Activated CD4-positive, alpha-beta memory T cell treated with anti-CD3 and anti-CD28 coated beads, Interleukin-2, amount 10 ng/mL, durations not matched to agents 7 days and 5 days (primary cell): ENCODE measurements at regions not wholly inside any gene's neighbourhood (a gene's known extent, or its start where the extent isn't known, plus 50 kb on each side); places are given as distances from the start of the nearest gene placed in this dataset.

Experiments
- CTCF ChIA-PET: fragments of 350-600 bp; sonication (Branson Sonifier 250); formaldehyde crosslinking; loops from one replicate; lab custom pipeline; 2021; ENCODE audit warnings: antibody characterized with exemption, inconsistent platforms; lab: Charles Lee
- POLR2A ChIA-PET: fragments of 350-600 bp; sonication (Branson Sonifier 250); formaldehyde crosslinking; loops from one replicate; lab custom pipeline; 2021; ENCODE audit warnings: antibody characterized with exemption; lab: Charles Lee
- DNase-seq: peaks from one replicate; pipeline ENCODE4 v3.0.0-alpha.2; 2020
- H3K27ac Mint-ChIP-seq: one replicate; pipeline ENCODE4 v1.8.0; 2021; ENCODE audit warnings: mild to moderate bottlenecking, mixed read lengths
- H3K27me3 Mint-ChIP-seq: one replicate; pipeline ENCODE4 v1.8.0; 2021; ENCODE audit warnings: mixed read lengths
- H3K36me3 Mint-ChIP-seq: one replicate; pipeline ENCODE4 v1.8.0; 2021; ENCODE audit warnings: low read depth, mixed read lengths
- H3K4me1 Mint-ChIP-seq: one replicate; pipeline ENCODE4 v1.8.0; 2021; ENCODE audit warnings: mixed read lengths
- H3K4me3 Mint-ChIP-seq: one replicate; pipeline ENCODE4 v1.8.0; 2021; ENCODE audit warnings: mild to moderate bottlenecking, mixed read lengths
- H3K9me3 Mint-ChIP-seq: one replicate; pipeline ENCODE4 v1.8.0; 2021; ENCODE audit warnings: mixed read lengths

DNA sequence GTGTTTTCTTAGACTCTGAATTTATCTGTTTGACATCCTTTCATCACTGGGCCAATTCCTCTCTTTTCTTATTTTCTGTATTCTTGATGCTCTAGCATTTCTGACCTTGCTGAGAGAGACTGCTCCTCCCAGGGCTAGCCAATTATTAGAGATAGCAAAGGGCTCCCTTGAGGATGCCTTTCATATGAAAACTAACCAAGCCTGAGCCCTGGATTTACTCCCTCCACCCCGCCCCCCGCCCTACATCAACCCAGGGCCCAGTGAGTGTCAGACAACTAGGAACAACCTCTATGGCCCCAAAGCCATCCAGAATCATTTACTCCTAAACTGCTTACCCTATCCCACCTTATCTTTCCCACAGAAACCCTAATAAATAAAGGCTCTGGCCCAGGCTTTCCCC lies 69.7 kb upstream of the LARS2 start:
- Mint-ChIP-seq H3K9me3 (no peaks in the 10 kb centered on the region), H3K36me3 (no peaks in the 10 kb centered on the region), H3K4me3 (no peak overlapping the region), H3K27ac (no peak overlapping the region), H3K27me3 (peaks cover 3% of the 10 kb centered on the region), H3K4me1 (no peaks in the 10 kb centered on the region)
- ChIA-PET POLR2A (no interaction called here), CTCF (no interaction called here)
- DNase-seq = no peak

- H3K4me1 Mint-ChIP-seq = no peaks in the 10 kb centered on the region
- no peak overlapping the region for H3K27ac Mint-ChIP-seq
- no peak overlapping the region for H3K4me3 Mint-ChIP-seq
- peaks cover 4% of the 10 kb centered on the region for H3K27me3 Mint-ChIP-seq
- CTCF ChIA-PET = no interaction called here
- POLR2A ChIA-PET = no interaction called here
- no peaks in the 10 kb centered on the region for H3K9me3 Mint-ChIP-seq
- no peaks in the 10 kb centered on the region for H3K36me3 Mint-ChIP-seq
- no peak for DNase-seq
These were observed 69.0 kb upstream of the LARS2 start for GRCh38 chr3:45319231-45319995.

- POLR2A ChIA-PET = no interaction called here
- CTCF ChIA-PET = no interaction called here
- Mint-ChIP-seq H3K27ac (no peak overlapping the region), H3K4me1 (no peaks in the 10 kb centered on the region), H3K4me3 (no peak overlapping the region), H3K27me3 (peaks cover 7% of the 10 kb centered on the region), H3K9me3 (no peaks in the 10 kb centered on the region), H3K36me3 (no peaks in the 10 kb centered on the region)
- no peak for DNase-seq
These were observed 68.4 kb upstream of the LARS2 start for GRCh38 chr3:45319996-45320305.

DNA sequence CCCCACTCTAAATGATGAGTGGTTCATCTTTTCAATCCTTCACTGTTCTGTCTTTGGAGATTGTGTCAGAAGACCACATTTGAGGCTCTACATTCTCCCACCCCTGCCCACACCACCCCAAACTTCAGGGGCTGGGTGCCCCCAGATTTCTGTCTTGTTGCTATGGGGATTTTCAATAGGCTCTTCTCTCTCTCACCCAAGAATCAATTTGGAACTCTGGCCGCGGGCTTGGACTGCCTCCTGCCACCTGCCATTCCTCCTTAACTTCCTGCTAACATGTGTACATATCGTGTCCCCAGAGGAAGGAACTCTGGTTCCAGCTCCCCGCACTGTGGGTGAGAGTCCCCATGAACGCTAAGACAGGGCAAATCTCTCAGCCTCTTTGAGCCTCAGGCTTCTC lies 67.4 kb upstream of the LARS2 start:
- Mint-ChIP-seq H3K4me3 (no peak overlapping the region), H3K36me3 (no peaks in the 10 kb centered on the region), H3K27me3 (peaks cover 10% of the 10 kb centered on the region), H3K9me3 (no peaks in the 10 kb centered on the region), H3K27ac (no peak overlapping the region), H3K4me1 (no peaks in the 10 kb centered on the region)
- ChIA-PET POLR2A (no interaction called here), CTCF (interaction anchor here (0.5 kb wide), 1 partner anchor 191 kb away, joined by 3 read pairs; no protein-coding TSS in a partner anchor)
- no peak for DNase-seq

- Mint-ChIP-seq H3K27ac (no peak overlapping the region), H3K36me3 (no peaks in the 10 kb centered on the region), H3K9me3 (no peaks in the 10 kb centered on the region), H3K27me3 (peaks cover 17% of the 10 kb centered on the region), H3K4me3 (no peak overlapping the region), H3K4me1 (no peaks in the 10 kb centered on the region)
- ChIA-PET POLR2A (no interaction called here), CTCF (interaction anchor here (0.5 kb wide), 1 partner anchor 190 kb away, joined by 3 read pairs; no protein-coding TSS in a partner anchor)
- DNase-seq = no peak
These were observed 66.6 kb upstream of the LARS2 start for GRCh38 chr3:45321607-45322391.

- H3K36me3 Mint-ChIP-seq = no peaks in the 10 kb centered on the region
- H3K4me1 Mint-ChIP-seq = no peaks in the 10 kb centered on the region
- H3K9me3 Mint-ChIP-seq = no peaks in the 10 kb centered on the region
- H3K4me3 Mint-ChIP-seq = no peak overlapping the region
- no peak for DNase-seq
- peaks cover 23% of the 10 kb centered on the region for H3K27me3 Mint-ChIP-seq
- ChIA-PET CTCF (no interaction called here), POLR2A (no interaction called here)
- no peak overlapping the region for H3K27ac Mint-ChIP-seq
These were observed 65.8 kb upstream of the LARS2 start for GRCh38 chr3:45322616-45323015.

GRCh38 chr3:45325676-45326075 lies 62.7 kb upstream of the LARS2 start:
- Mint-ChIP-seq H3K27ac (no peak overlapping the region), H3K4me3 (no peak overlapping the region), H3K4me1 (no peaks in the 10 kb centered on the region), H3K36me3 (no peaks in the 10 kb centered on the region), H3K27me3 (peaks cover 41% of the 10 kb centered on the region), H3K9me3 (no peaks in the 10 kb centered on the region)
- CTCF ChIA-PET = no interaction called here
- no peak for DNase-seq
- POLR2A ChIA-PET = no interaction called here

GRCh38 chr3:45329761-45330305 lies 58.5 kb upstream of the LARS2 start:
- CTCF ChIA-PET = interaction anchor here (2.1 kb wide), 1 partner anchor 289 kb away, joined by 6 read pairs; no protein-coding TSS in a partner anchor
- peaks cover 48% of the 10 kb centered on the region for H3K27me3 Mint-ChIP-seq
- H3K36me3 Mint-ChIP-seq = no peaks in the 10 kb centered on the region
- DNase-seq = no peak
- H3K4me1 Mint-ChIP-seq = no peaks in the 10 kb centered on the region
- no peaks in the 10 kb centered on the region for H3K9me3 Mint-ChIP-seq
- H3K27ac Mint-ChIP-seq = no peak overlapping the region
- no peak overlapping the region for H3K4me3 Mint-ChIP-seq
- POLR2A ChIA-PET = no interaction called here

GRCh38 chr3:45330510-45331295 lies 57.7 kb upstream of the LARS2 start:
- H3K4me1 Mint-ChIP-seq = no peaks in the 10 kb centered on the region
- H3K9me3 Mint-ChIP-seq = no peaks in the 10 kb centered on the region
- H3K27me3 Mint-ChIP-seq = peaks cover 46% of the 10 kb centered on the region
- ChIA-PET POLR2A (no interaction called here), CTCF (interaction anchor here (2.1 kb wide), 1 partner anchor 290 kb away, joined by 6 read pairs; no protein-coding TSS in a partner anchor)
- no peak for DNase-seq
- H3K36me3 Mint-ChIP-seq = no peaks in the 10 kb centered on the region
- H3K4me3 Mint-ChIP-seq = no peak overlapping the region
- no peak overlapping the region for H3K27ac Mint-ChIP-seq

DNA sequence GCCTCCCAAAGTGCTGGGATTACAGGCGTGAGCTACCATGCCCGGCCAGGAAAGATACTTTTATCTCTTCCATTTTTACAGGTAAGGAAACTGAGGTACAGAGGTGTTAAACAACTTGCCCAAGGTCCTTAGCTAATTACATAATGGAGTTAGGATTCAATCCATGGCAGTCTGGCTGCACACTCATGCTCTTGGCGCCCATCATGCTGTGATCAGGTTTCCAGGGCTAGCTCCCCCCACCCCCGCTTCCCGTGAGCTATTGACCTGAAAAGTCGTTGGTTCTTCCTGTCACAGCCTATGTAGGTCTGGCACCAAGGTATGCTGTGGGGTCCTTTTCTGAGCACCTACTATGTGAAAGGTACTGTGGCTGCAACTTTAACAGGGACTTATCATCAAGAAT lies 55.9 kb upstream of the LARS2 start:
- POLR2A ChIA-PET = no interaction called here
- H3K27me3 Mint-ChIP-seq = peaks cover 36% of the 10 kb centered on the region
- no peaks in the 10 kb centered on the region for H3K4me1 Mint-ChIP-seq
- no peak for DNase-seq
- H3K27ac Mint-ChIP-seq = no peak overlapping the region
- CTCF ChIA-PET = no interaction called here
- H3K4me3 Mint-ChIP-seq = no peak overlapping the region
- H3K36me3 Mint-ChIP-seq = no peaks in the 10 kb centered on the region
- no peaks in the 10 kb centered on the region for H3K9me3 Mint-ChIP-seq

- ChIA-PET POLR2A (no interaction called here), CTCF (no interaction called here)
- no peaks in the 10 kb centered on the region for H3K9me3 Mint-ChIP-seq
- no peaks in the 10 kb centered on the region for H3K4me1 Mint-ChIP-seq
- H3K4me3 Mint-ChIP-seq = no peak overlapping the region
- H3K36me3 Mint-ChIP-seq = no peaks in the 10 kb centered on the region
- DNase-seq = no peak
- H3K27me3 Mint-ChIP-seq = peaks cover 34% of the 10 kb centered on the region
- no peak overlapping the region for H3K27ac Mint-ChIP-seq
These were observed 55.4 kb upstream of the LARS2 start for GRCh38 chr3:45332901-45333407.

DNA sequence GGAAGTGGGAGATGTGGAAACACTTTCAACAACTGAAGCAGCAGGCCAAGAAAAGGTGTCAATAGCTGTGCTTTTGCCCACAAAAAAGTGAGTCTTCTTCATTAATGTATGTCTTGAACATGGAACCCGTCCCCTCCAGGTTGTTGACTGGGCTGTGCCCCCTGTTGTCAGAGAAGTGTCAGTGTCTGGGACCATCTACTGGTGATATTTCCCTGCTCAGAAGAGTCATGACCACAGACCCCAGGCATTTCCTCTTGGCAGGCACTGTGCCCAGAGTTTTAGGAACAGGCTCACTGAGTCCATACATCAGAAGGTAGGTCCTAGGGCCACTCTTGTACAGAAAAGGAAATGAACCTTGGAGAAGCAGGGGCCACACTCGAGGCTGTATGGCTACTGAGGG lies 54.8 kb upstream of the LARS2 start:
- POLR2A ChIA-PET = no interaction called here
- no peak overlapping the region for H3K4me3 Mint-ChIP-seq
- DNase-seq = no peak
- CTCF ChIA-PET = no interaction called here
- H3K27ac Mint-ChIP-seq = no peak overlapping the region
- H3K4me1 Mint-ChIP-seq = no peaks in the 10 kb centered on the region
- peaks cover 32% of the 10 kb centered on the region for H3K27me3 Mint-ChIP-seq
- H3K9me3 Mint-ChIP-seq = no peaks in the 10 kb centered on the region
- no peaks in the 10 kb centered on the region for H3K36me3 Mint-ChIP-seq
